ENCODE measurements at regions not wholly inside any gene's neighbourhood (a gene's known extent, or its start where the extent isn't known, plus 50 kb on each side); places are given as distances from the start of the nearest gene placed in this dataset.

GRCh38 chr4:184315675-184316359 lies 98.1 kb upstream of the ENPP6 start:
- H3K27me3 ChIP-seq (ENCODE audit: insufficient read depth, low read length) = no peaks in the 10 kb centered on the region

GRCh38 chr4:184313702-184314659 lies 96.3 kb upstream of the ENPP6 start:
- Histone ChIP-seq H3K27ac (ENCODE audit: low read depth, low read length, poor library complexity, severe bottlenecking) (peak overlapping the region; percentile 89), H2AFZ (ENCODE audit: low read length) (no peak overlapping the region), H3K27me3 (ENCODE audit: insufficient read depth, low read length) (no peaks in the 10 kb centered on the region), H3F3A (ENCODE audit: insufficient read depth, low read length) (no peaks in the 10 kb centered on the region), H3K36me3 (ENCODE audit: insufficient read depth, low read length) (no peaks in the 10 kb centered on the region), H4K20me1 (ENCODE audit: insufficient read depth, low read length) (no peaks in the 10 kb centered on the region), H3K9ac (ENCODE audit: low read length) (peak overlapping the region; percentile 19; the same call in 1 of the 2 replicates), H3K9me3 (ENCODE audit: low read length) (no peaks in the 10 kb centered on the region), H3K4me2 (ENCODE audit: low read length) (peak overlapping the region; percentile 54), H3K4me1 (ENCODE audit: insufficient read depth, low read length, severe bottlenecking) (peaks cover 82% of the 10 kb centered on the region), H3K79me2 (ENCODE audit: insufficient read depth, low read length) (no peaks in the 10 kb centered on the region), H3K4me3 (ENCODE audit: low read depth, low read length, poor library complexity, severe bottlenecking) (peak overlapping the region; percentile 10), H3K9me2 (ENCODE audit: low read depth, low read length) (no peaks in the 10 kb centered on the region)
- no peak for TF ChIP-seq CTCF (IDR thresholded peaks at IDR 0.05; ENCODE audit: low read length)
- TF ChIP-seq EZH2 (IDR thresholded peaks at IDR 0.05; ENCODE audit: borderline replicate concordance, low read length) = no peak

More at GRCh38 chr4:184315675-184316359, 98.1 kb upstream of the ENPP6 start:
- Histone ChIP-seq H3K9ac (ENCODE audit: low read length) (no peak overlapping the region), H3K4me1 (ENCODE audit: insufficient read depth, low read length, severe bottlenecking) (peaks cover 82% of the 10 kb centered on the region), H3K4me2 (ENCODE audit: low read length) (no peak overlapping the region), H3K36me3 (ENCODE audit: insufficient read depth, low read length) (no peaks in the 10 kb centered on the region), H3K79me2 (ENCODE audit: insufficient read depth, low read length) (no peaks in the 10 kb centered on the region), H3K4me3 (ENCODE audit: low read depth, low read length, poor library complexity, severe bottlenecking) (no peak overlapping the region), H2AFZ (ENCODE audit: low read length) (no peak overlapping the region), H3K9me2 (ENCODE audit: low read depth, low read length) (no peaks in the 10 kb centered on the region), H3F3A (ENCODE audit: insufficient read depth, low read length) (no peaks in the 10 kb centered on the region), H4K20me1 (ENCODE audit: insufficient read depth, low read length) (no peaks in the 10 kb centered on the region), H3K9me3 (ENCODE audit: low read length) (no peaks in the 10 kb centered on the region), H3K27ac (ENCODE audit: low read depth, low read length, poor library complexity, severe bottlenecking) (peak overlapping the region; percentile 89)
- TF ChIP-seq CTCF (IDR thresholded peaks at IDR 0.05; ENCODE audit: low read length) (no peak), EZH2 (IDR thresholded peaks at IDR 0.05; ENCODE audit: borderline replicate concordance, low read length) (no peak)

- no peaks in the 10 kb centered on the region for H3K79me2 ChIP-seq (ENCODE audit: insufficient read depth, low read length)
- H4K20me1 ChIP-seq (ENCODE audit: insufficient read depth, low read length) = no peaks in the 10 kb centered on the region
- H3K4me3 ChIP-seq (ENCODE audit: low read depth, low read length, poor library complexity, severe bottlenecking) = no peak overlapping the region
- no peak overlapping the region for H2AFZ ChIP-seq (ENCODE audit: low read length)
- H3K9me3 ChIP-seq (ENCODE audit: low read length) = no peaks in the 10 kb centered on the region
- H3K27me3 ChIP-seq (ENCODE audit: insufficient read depth, low read length) = no peaks in the 10 kb centered on the region
- peak overlapping the region; percentile 89 for H3K27ac ChIP-seq (ENCODE audit: low read depth, low read length, poor library complexity, severe bottlenecking)
- no peaks in the 10 kb centered on the region for H3K9me2 ChIP-seq (ENCODE audit: low read depth, low read length)
- H3K9ac ChIP-seq (ENCODE audit: low read length) = peak overlapping the region; percentile 13; the same call in 1 of the 2 replicates
- no peak for TF ChIP-seq EZH2 (IDR thresholded peaks at IDR 0.05; ENCODE audit: borderline replicate concordance, low read length)
- no peak for TF ChIP-seq CTCF (IDR thresholded peaks at IDR 0.05; ENCODE audit: low read length)
- H3K4me1 ChIP-seq (ENCODE audit: insufficient read depth, low read length, severe bottlenecking) = peaks cover 75% of the 10 kb centered on the region
- peak overlapping the region; percentile 54; the same call in 1 of the 2 replicates for H3K4me2 ChIP-seq (ENCODE audit: low read length)
- no peaks in the 10 kb centered on the region for H3F3A ChIP-seq (ENCODE audit: insufficient read depth, low read length)
- no peaks in the 10 kb centered on the region for H3K36me3 ChIP-seq (ENCODE audit: insufficient read depth, low read length)
Observed at GRCh38 chr4:184313058-184313581, 95.4 kb upstream of the ENPP6 start.
